OCI-LY1 (cell line): ENCODE measurements at regions not wholly inside any gene's neighbourhood (a gene's known extent, or its start where the extent isn't known, plus 50 kb on each side); places are given as distances from the start of the nearest gene placed in this dataset.

Source experiments
- EZH2 ChIP-seq: fragments of 200-600 bp; sonication (generic), shearing (Covaris generic); IDR thresholded peaks from 2 replicates; pipeline ENCODE4 v1.8.0; 2017; ENCODE audit warnings: borderline replicate concordance, mixed run types, mild to moderate bottlenecking, antibody characterized with exemption, low read length, moderate library complexity, mixed read lengths
- TF ChIP-seq, protein P1 (sequence below): fragments of 200-600 bp; sonication (generic), shearing (Covaris generic); IDR thresholded peaks from 2 replicates; pipeline ENCODE4 v1.5.1; 2017; ENCODE audit warnings: mild to moderate bottlenecking, antibody characterized with exemption, low read length, moderate library complexity, mixed read lengths

GRCh38 chr1:184292101-184292500 lies 94.7 kb upstream of the C1orf21 start:
- TF ChIP-seq, protein P1, sequence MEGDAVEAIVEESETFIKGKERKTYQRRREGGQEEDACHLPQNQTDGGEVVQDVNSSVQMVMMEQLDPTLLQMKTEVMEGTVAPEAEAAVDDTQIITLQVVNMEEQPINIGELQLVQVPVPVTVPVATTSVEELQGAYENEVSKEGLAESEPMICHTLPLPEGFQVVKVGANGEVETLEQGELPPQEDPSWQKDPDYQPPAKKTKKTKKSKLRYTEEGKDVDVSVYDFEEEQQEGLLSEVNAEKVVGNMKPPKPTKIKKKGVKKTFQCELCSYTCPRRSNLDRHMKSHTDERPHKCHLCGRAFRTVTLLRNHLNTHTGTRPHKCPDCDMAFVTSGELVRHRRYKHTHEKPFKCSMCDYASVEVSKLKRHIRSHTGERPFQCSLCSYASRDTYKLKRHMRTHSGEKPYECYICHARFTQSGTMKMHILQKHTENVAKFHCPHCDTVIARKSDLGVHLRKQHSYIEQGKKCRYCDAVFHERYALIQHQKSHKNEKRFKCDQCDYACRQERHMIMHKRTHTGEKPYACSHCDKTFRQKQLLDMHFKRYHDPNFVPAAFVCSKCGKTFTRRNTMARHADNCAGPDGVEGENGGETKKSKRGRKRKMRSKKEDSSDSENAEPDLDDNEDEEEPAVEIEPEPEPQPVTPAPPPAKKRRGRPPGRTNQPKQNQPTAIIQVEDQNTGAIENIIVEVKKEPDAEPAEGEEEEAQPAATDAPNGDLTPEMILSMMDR: no peak
- no peak for TF ChIP-seq EZH2
